ENCODE measurements at regions not wholly inside any gene's neighbourhood (a gene's known extent, or its start where the extent isn't known, plus 50 kb on each side); places are given as distances from the start of the nearest gene placed in this dataset.

- H3K27me3 ChIP-seq (ENCODE audit: low read depth): no peaks in the 10 kb centered on the region
- no peaks in the 10 kb centered on the region for H3K36me3 ChIP-seq
- intact Hi-C loops (cut with micrococcal nuclease): no loop called here
- peaks cover 11% of the 10 kb centered on the region for H3K4me1 ChIP-seq
- H3K4me3 ChIP-seq: no peak overlapping the region
- no peak for TF ChIP-seq CTCF (IDR thresholded peaks at IDR 0.05; ENCODE audit: borderline replicate concordance)
- no peak for DNase-seq
- H3K9me3 ChIP-seq (replicated peaks): peaks cover 11% of the 10 kb centered on the region
- no peak overlapping the region for H3K27ac ChIP-seq (replicated peaks)
These were observed 142.3 kb downstream of the DICER1 start for GRCh38 chr14:95015046-95015445.

DNA sequence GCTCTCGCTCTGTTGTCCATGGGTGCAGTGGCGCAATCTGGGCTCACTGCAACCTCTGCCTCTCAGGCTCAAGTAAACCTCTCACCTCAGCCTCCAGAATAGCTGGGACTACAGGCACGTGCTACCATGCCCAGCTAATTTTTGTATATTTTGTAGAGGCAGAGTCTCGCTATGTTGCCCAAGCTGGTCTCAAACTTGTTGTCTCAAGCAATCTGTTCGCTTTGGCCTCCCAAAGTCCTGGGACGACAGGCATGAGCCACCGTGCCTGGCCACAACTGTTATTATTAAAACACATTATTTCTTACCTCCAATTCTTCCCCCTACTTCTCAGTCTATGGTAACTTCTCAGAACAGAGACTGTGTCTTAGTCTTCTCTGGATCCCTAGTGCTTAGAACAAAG lies 143.3 kb downstream of the DICER1 start:
- Histone ChIP-seq H3K4me3 (no peak overlapping the region), H3K4me1 (peaks cover 19% of the 10 kb centered on the region), H3K36me3 (no peaks in the 10 kb centered on the region), H3K27me3 (ENCODE audit: low read depth) (no peaks in the 10 kb centered on the region), H3K27ac (replicated peaks) (no peak overlapping the region), H3K9me3 (replicated peaks) (peaks cover 11% of the 10 kb centered on the region)
- no peak for TF ChIP-seq CTCF (IDR thresholded peaks at IDR 0.05; ENCODE audit: borderline replicate concordance)
- intact Hi-C loops (cut with micrococcal nuclease): no loop called here
- no peak for DNase-seq

DNA sequence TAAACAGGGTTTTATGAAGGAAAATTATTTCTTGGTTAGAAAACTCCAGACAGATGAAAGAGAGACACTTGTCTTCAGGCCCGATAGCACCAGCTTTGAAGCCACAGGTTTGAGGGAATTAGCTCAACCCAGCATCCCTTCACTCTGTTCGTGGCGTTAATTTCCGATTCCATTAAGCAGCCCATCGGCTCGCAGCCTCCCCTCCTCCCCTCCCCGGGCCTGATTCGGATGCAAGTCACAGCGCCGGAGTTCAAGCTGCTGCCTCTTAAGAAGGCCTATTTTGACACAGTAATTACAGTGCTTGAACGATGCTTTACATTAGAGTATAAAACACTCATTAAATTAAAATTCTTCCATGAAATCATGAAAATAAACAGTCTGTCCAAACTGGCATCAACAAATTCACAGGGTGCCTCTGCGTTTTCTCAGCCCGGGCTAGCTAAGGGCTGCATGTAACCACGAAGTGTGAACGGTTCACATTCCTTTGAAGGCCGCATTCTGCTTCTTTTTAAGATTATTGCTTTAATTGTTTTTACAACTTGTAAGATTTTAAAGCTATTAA lies 145.8 kb downstream of the DICER1 start:
- H3K27me3 ChIP-seq (ENCODE audit: low read depth): no peaks in the 10 kb centered on the region
- no peak for TF ChIP-seq CTCF (IDR thresholded peaks at IDR 0.05; ENCODE audit: borderline replicate concordance)
- peaks cover 11% of the 10 kb centered on the region for H3K9me3 ChIP-seq (replicated peaks)
- intact Hi-C loops (cut with micrococcal nuclease): no loop called here
- peaks cover 28% of the 10 kb centered on the region for H3K4me1 ChIP-seq
- no peak overlapping the region for H3K27ac ChIP-seq (replicated peaks)
- DNase-seq: no peak
- H3K36me3 ChIP-seq: no peaks in the 10 kb centered on the region
- no peak overlapping the region for H3K4me3 ChIP-seq

- DNase-seq: no peak
- Histone ChIP-seq H3K27ac (replicated peaks) (peak overlapping the region; percentile 78), H3K9me3 (replicated peaks) (no peaks in the 10 kb centered on the region), H3K4me3 (peak overlapping the region; percentile 20), H3K36me3 (no peaks in the 10 kb centered on the region), H3K27me3 (ENCODE audit: low read depth) (no peaks in the 10 kb centered on the region), H3K4me1 (peaks cover 28% of the 10 kb centered on the region)
- no peak for TF ChIP-seq CTCF (IDR thresholded peaks at IDR 0.05; ENCODE audit: borderline replicate concordance)
- intact Hi-C loops (cut with micrococcal nuclease): no loop called here
These were observed 148.7 kb downstream of the DICER1 start for GRCh38 chr14:95008445-95009217.

DNA sequence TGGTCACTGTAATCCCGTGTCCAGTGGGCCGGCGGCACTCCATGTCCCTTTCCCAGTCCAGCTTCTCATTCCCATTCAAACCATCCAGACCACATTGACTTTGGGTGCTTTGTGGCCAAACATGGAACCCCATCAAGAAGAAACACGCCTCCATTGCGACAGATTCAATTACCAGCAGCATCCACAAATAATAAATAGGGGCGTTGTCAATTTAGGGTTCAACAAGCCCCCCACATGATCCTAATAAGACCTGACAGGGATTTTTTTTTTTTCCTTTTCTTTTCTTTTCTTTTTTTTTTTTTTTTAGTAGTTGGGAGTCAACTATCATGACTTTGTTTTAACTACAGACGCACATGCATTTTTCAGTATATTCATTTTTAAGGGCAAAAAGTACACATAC lies 149.4 kb downstream of the DICER1 start:
- H3K4me1 ChIP-seq: peaks cover 28% of the 10 kb centered on the region
- H3K4me3 ChIP-seq: no peak overlapping the region
- H3K27me3 ChIP-seq (ENCODE audit: low read depth): no peaks in the 10 kb centered on the region
- intact Hi-C loops (cut with micrococcal nuclease): no loop called here
- no peaks in the 10 kb centered on the region for H3K36me3 ChIP-seq
- no peak for DNase-seq
- H3K9me3 ChIP-seq (replicated peaks): no peaks in the 10 kb centered on the region
- TF ChIP-seq CTCF (IDR thresholded peaks at IDR 0.05; ENCODE audit: borderline replicate concordance): no peak
- peak overlapping the region; percentile 78 for H3K27ac ChIP-seq (replicated peaks)

Measured in left ventricle myocardium inferior (tissue), 1 donor.